CD14-positive monocyte (primary cell): ENCODE measurements at regions not wholly inside any gene's neighbourhood (a gene's known extent, or its start where the extent isn't known, plus 50 kb on each side); places are given as distances from the start of the nearest gene placed in this dataset.

Source experiments
- DNase-seq, 3 donors: peaks; one replicate each; pipeline ENCODE4 v3.0.0-alpha.2; 2011 to 2022
- H2AFZ ChIP-seq: 2 replicates; pipeline ENCODE4 v1.6.0; 2012; ENCODE audit warnings: mild to moderate bottlenecking, low read depth, low read length, inconsistent platforms; ENCODE audit not compliant: insufficient read depth, poor library complexity, severe bottlenecking
- H3K27ac ChIP-seq, 2 donors: 1 replicate in 1 of 2; 2 replicates in 1 of 2; pipeline ENCODE4 v1.5.1; 2012 to 2013; ENCODE audit warnings: low read length in 2 of 2, control low read depth in 1 of 2, inconsistent platforms in 1 of 2, low read depth in 1 of 2, mild to moderate bottlenecking in 1 of 2
- H3K27me3 ChIP-seq, 2 donors: one replicate each; pipeline versions ENCODE4 v1.6.0 to v1.6.1; 2011 to 2013; ENCODE audit warnings: low read length in 2 of 2; ENCODE audit not compliant: control insufficient read depth in 2 of 2, insufficient read depth in 2 of 2
- H3K36me3 ChIP-seq, 2 donors: replicated peaks in 1 of 2; 1 replicate in 1 of 2; 2 replicates in 1 of 2; pipeline versions ENCODE4 v1.5.1 to v1.6.1; 2012 to 2013; ENCODE audit warnings: low read length in 2 of 2, control low read depth in 1 of 2, inconsistent platforms in 1 of 2, mild to moderate bottlenecking in 1 of 2; ENCODE audit not compliant: insufficient read depth in 2 of 2, control insufficient read depth in 1 of 2
- H3K4me1 ChIP-seq, 2 donors: 1 replicate in 1 of 2; 2 replicates in 1 of 2; pipeline versions ENCODE4 v1.5.1 to v1.6.1; 2012 to 2013; ENCODE audit warnings: low read length in 2 of 2, control low read depth in 1 of 2, inconsistent platforms in 1 of 2, mild to moderate bottlenecking in 1 of 2, moderate library complexity in 1 of 2; ENCODE audit not compliant: insufficient read depth in 2 of 2, control insufficient read depth in 1 of 2
- H3K4me2 ChIP-seq: replicated peaks from 2 replicates; pipeline ENCODE3; 2012; ENCODE audit warnings: low read length, moderate library complexity, mild to moderate bottlenecking; ENCODE audit not compliant: poor library complexity, severe bottlenecking; ENCODE audit errors: extremely low read depth
- H3K4me3 ChIP-seq, 3 experiments: fragments of 200-600 bp in 1 of 3; sonication (generic) in 1 of 3; replicated peaks in 1 of 3; 1 replicate in 2 of 3; 2 replicates in 1 of 3; pipeline ENCODE4 v1.5.1; 2011 to 2013; ENCODE audit warnings: low read length in 3 of 3, mild to moderate bottlenecking in 3 of 3, control low read depth in 2 of 3, low read depth in 2 of 3, inconsistent platforms in 1 of 3, moderate library complexity in 1 of 3
- H3K79me2 ChIP-seq: 2 replicates; pipeline ENCODE4 v1.6.0; 2012; ENCODE audit warnings: mild to moderate bottlenecking, control low read depth, inconsistent platforms, low read length, moderate library complexity; ENCODE audit not compliant: insufficient read depth
- H3K9ac ChIP-seq: 2 replicates; pipeline ENCODE4 v1.6.0; 2017; ENCODE audit warnings: low read length, mild to moderate bottlenecking; ENCODE audit not compliant: insufficient read depth, poor library complexity, severe bottlenecking
- H3K9me3 ChIP-seq, 2 donors: replicated peaks in 1 of 2; 1 replicate in 1 of 2; 2 replicates in 1 of 2; pipeline versions ENCODE4 v1.5.1 to v1.6.1; 2012 to 2013; ENCODE audit warnings: low read length in 2 of 2, control low read depth in 1 of 2; ENCODE audit not compliant: control insufficient read depth in 1 of 2, insufficient read depth in 1 of 2
- H4K20me1 ChIP-seq: 2 replicates; pipeline ENCODE4 v1.6.0; 2012; ENCODE audit warnings: mild to moderate bottlenecking, low read length, control low read depth, moderate library complexity; ENCODE audit not compliant: insufficient read depth
- H3K27ac Mint-ChIP-seq, 7 donors: one replicate each; pipeline ENCODE4 v1.8.0; 2020; ENCODE audit warnings: mild to moderate bottlenecking in 7 of 7, mixed read lengths in 7 of 7, moderate library complexity in 6 of 7, inconsistent platforms in 2 of 7
- H3K27me3 Mint-ChIP-seq, 3 donors: one replicate each; pipeline ENCODE4 v1.8.0; 2021 to 2022; ENCODE audit warnings: low read depth in 3 of 3, mild to moderate bottlenecking in 3 of 3, mixed read lengths in 3 of 3, moderate library complexity in 3 of 3, inconsistent platforms in 1 of 3
- H3K36me3 Mint-ChIP-seq, 2 donors: one replicate each; pipeline ENCODE4 v1.8.0; 2020; ENCODE audit warnings: mixed read lengths in 2 of 2, inconsistent platforms in 1 of 2, mild to moderate bottlenecking in 1 of 2
- H3K4me1 Mint-ChIP-seq: one replicate; pipeline ENCODE4 v1.8.0; 2020; ENCODE audit warnings: mild to moderate bottlenecking, mixed read lengths
- H3K4me3 Mint-ChIP-seq, 2 donors: one replicate each; pipeline ENCODE4 v1.8.0; 2020; ENCODE audit warnings: mild to moderate bottlenecking in 2 of 2, mixed read lengths in 2 of 2, moderate library complexity in 1 of 2
- H3K9me3 Mint-ChIP-seq, 7 donors: one replicate each; pipeline ENCODE4 v1.8.0; 2020 to 2022; ENCODE audit warnings: mixed read lengths in 7 of 7, mild to moderate bottlenecking in 6 of 7, moderate library complexity in 6 of 7, inconsistent platforms in 2 of 7
- WGBS: methylation state at CpG from one replicate; pipeline ENCODE4 v1.1.5; 2013; ENCODE audit warnings: missing lambda C conversion rate; ENCODE audit not compliant: insufficient coverage; 5-methylcytosine and 5-hydroxymethylcytosine counted together
- intact Hi-C, 2 donors: fragments of 100-400 bp; cut with micrococcal nuclease; formaldehyde crosslinking; loops; one replicate each; pipeline versions ENCODE4 v1.15.0 to v1.15.1; 2023
- TF ChIP-seq, protein P1 (sequence below): fragments of 200-600 bp; IDR thresholded peaks from one replicate; pipeline ENCODE4 v1.8.0; 2022; ENCODE audit warnings: antibody characterized with exemption, mild to moderate bottlenecking

DNA sequence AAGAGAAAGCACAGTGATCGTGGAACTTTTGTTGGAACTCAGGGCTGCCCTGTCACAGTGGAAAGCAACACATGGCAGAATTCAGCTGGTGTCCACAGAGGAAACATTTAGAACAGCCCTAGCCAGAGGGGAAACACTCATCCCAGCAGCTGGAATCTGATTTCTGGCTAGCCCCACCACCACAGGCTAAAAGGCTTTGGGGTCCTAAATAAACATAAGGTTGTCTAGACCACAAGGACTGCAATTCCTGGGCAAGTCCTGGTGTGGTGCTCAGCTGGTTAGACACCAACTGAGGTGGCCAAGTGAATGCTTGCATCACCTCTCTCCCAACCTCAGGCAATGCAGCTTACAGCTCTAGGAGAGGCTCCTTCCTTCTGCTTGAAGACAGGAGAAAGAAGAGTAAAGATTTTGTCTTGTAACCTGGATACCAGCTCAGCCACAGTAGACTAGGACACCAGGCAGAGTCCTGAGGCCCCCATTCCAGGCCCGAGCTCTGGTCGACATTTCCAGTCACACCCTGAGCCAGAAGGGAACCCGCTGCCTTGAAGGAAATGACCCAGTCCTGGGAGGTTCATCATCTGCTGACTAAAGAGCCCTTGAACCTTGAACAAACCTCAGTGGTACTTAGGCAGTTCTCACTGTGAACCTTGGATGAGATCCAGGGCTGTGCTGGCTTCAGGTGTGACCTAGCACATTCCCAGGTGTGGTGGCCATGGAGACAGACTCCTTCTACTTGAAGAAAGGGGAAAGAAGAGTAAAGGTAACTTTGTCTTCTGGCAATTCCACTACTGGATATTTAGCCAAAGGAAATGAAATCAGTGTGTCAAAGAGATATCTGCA is 85.4 kb upstream of the PLXNC1 start:
- Histone ChIP-seq H4K20me1 (no peaks in the 10 kb centered on the region), H3K4me3 (no peak overlapping the region), H2AFZ (no peak overlapping the region), H3K4me2 (no peak overlapping the region), H3K27ac (no peak overlapping the region), H3K36me3 (no peaks in the 10 kb centered on the region), H3K79me2 (no peaks in the 10 kb centered on the region), H3K9me3 (peaks cover 7 to 14% of the 10 kb centered on the region in 2 donors), H3K27me3 (no peaks in the 10 kb centered on the region), H3K4me1 (no peaks in the 10 kb centered on the region), H3K9ac (no peak overlapping the region)
- Mint-ChIP-seq H3K27ac (no peak overlapping the region), H3K27me3 (peaks cover 0 to 2% (median 0%) of the 10 kb centered on the region in 3 donors), H3K4me1 (peaks cover 20% of the 10 kb centered on the region), H3K36me3 (no peaks in the 10 kb centered on the region), H3K9me3 (peaks cover 6 to 19% (median 15%) of the 10 kb centered on the region in 7 donors), H3K4me3 (no peak overlapping the region)
- WGBS = 94% methylated on average over 4 of the region's 4 CpGs
- DNase-seq = no peak
- intact Hi-C loops = no loop called here
- TF ChIP-seq, protein P1, sequence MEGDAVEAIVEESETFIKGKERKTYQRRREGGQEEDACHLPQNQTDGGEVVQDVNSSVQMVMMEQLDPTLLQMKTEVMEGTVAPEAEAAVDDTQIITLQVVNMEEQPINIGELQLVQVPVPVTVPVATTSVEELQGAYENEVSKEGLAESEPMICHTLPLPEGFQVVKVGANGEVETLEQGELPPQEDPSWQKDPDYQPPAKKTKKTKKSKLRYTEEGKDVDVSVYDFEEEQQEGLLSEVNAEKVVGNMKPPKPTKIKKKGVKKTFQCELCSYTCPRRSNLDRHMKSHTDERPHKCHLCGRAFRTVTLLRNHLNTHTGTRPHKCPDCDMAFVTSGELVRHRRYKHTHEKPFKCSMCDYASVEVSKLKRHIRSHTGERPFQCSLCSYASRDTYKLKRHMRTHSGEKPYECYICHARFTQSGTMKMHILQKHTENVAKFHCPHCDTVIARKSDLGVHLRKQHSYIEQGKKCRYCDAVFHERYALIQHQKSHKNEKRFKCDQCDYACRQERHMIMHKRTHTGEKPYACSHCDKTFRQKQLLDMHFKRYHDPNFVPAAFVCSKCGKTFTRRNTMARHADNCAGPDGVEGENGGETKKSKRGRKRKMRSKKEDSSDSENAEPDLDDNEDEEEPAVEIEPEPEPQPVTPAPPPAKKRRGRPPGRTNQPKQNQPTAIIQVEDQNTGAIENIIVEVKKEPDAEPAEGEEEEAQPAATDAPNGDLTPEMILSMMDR = no peak

DNA sequence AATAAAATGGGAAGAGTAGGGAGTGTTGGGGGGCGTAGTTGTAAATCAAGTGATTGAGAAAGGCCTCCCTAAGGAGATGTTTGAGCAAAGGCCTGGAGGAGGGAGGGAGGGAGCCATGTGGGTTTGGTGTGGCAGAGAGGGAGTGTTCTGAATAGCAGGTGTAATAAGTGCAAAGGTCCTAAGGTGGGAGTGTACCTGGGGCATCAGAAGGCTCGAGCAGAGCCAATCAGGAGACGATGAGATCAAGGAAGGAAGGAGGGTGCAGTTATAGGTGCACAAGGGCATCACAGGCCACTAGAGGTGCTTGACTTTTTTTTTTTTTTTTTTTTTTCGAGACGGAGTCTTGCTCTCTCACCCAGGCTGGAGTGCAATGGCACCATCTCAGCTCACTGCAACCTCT is 77.9 kb upstream of the PLXNC1 start:
- Mint-ChIP-seq H3K4me3 (no peak overlapping the region), H3K27ac (no peak overlapping the region), H3K27me3 (peaks cover 0 to 4% (median 2%) of the 10 kb centered on the region in 3 donors), H3K9me3 (peaks cover 0 to 4% (median 2%) of the 10 kb centered on the region in 7 donors), H3K4me1 (peaks cover 8% of the 10 kb centered on the region), H3K36me3 (peaks cover 0 to 2% of the 10 kb centered on the region in 2 donors)
- no peaks in the 10 kb centered on the region for H3K27me3 ChIP-seq
- H3K4me1 ChIP-seq = peaks cover 2 to 6% of the 10 kb centered on the region in 2 donors
- no peak overlapping the region for H3K9ac ChIP-seq
- H3K27ac ChIP-seq = no peak overlapping the region
- TF ChIP-seq, protein P1 = no peak
- no peak overlapping the region for H3K4me2 ChIP-seq
- no peaks in the 10 kb centered on the region for H3K36me3 ChIP-seq
- H3K9me3 ChIP-seq = no peaks in the 10 kb centered on the region
- H2AFZ ChIP-seq = no peak overlapping the region
- intact Hi-C loops = no loop called here
- H3K4me3 ChIP-seq = no peak overlapping the region
- WGBS = 100% methylated on average over 2 of the region's 5 CpGs
- H4K20me1 ChIP-seq = no peaks in the 10 kb centered on the region
- DNase-seq = no peak
- H3K79me2 ChIP-seq = no peaks in the 10 kb centered on the region
